Sigmoid colon (tissue), 4 donors: ENCODE measurements at regions not wholly inside any gene's neighbourhood (a gene's known extent, or its start where the extent isn't known, plus 50 kb on each side); places are given as distances from the start of the nearest gene placed in this dataset.

Source experiments
- EP300 ChIP-seq, 4 donors: sonication (generic); formaldehyde crosslinking; IDR thresholded peaks; one replicate each; pipeline ENCODE4 v1.6.1; 2017; ENCODE audit warnings: antibody characterized with exemption in 4 of 4
- POLR2A ChIP-seq, 2 donors: fragments of 450-650 bp; IDR thresholded peaks; one replicate each; pipeline ENCODE4 v1.6.1; 2016; ENCODE audit warnings: antibody characterized with exemption in 2 of 2, mild to moderate bottlenecking in 2 of 2, moderate library complexity in 2 of 2
- POLR2AphosphoS5 ChIP-seq, 4 donors: sonication (generic); formaldehyde crosslinking; IDR thresholded peaks; one replicate each; pipeline ENCODE4 v1.6.1; 2017; ENCODE audit warnings: antibody characterized with exemption in 4 of 4
- TF ChIP-seq, protein P1 (sequence below), 4 experiments: fragments of 450-650 bp in 3 of 4; fragments of 200-600 bp in 1 of 4; IDR thresholded peaks; one replicate each; pipeline ENCODE4 v1.5.1; 2016 to 2019; ENCODE audit warnings: antibody characterized with exemption in 4 of 4, mild to moderate bottlenecking in 3 of 4, moderate library complexity in 2 of 4

DNA sequence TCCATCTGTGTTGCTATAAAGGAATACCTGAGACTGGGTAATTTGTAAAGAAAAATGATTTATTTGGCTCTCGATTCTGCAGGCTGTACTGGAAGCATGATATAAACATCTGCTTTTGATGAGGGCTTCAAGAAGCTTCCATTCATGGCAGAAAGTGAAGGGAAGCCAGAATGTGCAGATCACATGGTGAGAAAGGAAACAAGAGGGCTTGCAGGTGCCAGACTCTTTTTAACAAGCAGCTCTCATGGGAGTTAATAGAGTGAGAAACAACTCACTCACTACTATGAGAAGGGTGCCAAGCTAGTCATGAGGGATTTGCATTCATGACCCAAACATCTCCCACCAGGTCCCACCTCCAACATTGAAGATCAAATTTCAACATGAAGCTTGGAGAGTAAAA lies 247.2 kb downstream of the ZIC4 start:
- TF ChIP-seq POLR2A (IDR thresholded peaks at IDR 0.05) (no peak), POLR2AphosphoS5 (IDR thresholded peaks at IDR 0.05) (no peak), EP300 (IDR thresholded peaks at IDR 0.05) (no peak)
- TF ChIP-seq, protein P1, sequence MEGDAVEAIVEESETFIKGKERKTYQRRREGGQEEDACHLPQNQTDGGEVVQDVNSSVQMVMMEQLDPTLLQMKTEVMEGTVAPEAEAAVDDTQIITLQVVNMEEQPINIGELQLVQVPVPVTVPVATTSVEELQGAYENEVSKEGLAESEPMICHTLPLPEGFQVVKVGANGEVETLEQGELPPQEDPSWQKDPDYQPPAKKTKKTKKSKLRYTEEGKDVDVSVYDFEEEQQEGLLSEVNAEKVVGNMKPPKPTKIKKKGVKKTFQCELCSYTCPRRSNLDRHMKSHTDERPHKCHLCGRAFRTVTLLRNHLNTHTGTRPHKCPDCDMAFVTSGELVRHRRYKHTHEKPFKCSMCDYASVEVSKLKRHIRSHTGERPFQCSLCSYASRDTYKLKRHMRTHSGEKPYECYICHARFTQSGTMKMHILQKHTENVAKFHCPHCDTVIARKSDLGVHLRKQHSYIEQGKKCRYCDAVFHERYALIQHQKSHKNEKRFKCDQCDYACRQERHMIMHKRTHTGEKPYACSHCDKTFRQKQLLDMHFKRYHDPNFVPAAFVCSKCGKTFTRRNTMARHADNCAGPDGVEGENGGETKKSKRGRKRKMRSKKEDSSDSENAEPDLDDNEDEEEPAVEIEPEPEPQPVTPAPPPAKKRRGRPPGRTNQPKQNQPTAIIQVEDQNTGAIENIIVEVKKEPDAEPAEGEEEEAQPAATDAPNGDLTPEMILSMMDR (IDR thresholded peaks at IDR 0.05), result no peak
